HEK293T (cell line): ENCODE measurements at regions not wholly inside any gene's neighbourhood (a gene's known extent, or its start where the extent isn't known, plus 50 kb on each side); places are given as distances from the start of the nearest gene placed in this dataset.

Experiments used
- ELF4 ChIP-seq: fragments of 450-650 bp; IDR thresholded peaks from 2 replicates; pipeline ENCODE4 v1.6.1; 2017; ENCODE audit warnings: antibody characterized with exemption
- SP1 ChIP-seq: fragments of 450-650 bp; IDR thresholded peaks from 2 replicates; pipeline ENCODE4 v1.6.1; 2017
- TARDBP ChIP-seq: fragments of 450-650 bp; IDR thresholded peaks from 2 replicates; pipeline ENCODE4 v1.6.1; 2016

DNA sequence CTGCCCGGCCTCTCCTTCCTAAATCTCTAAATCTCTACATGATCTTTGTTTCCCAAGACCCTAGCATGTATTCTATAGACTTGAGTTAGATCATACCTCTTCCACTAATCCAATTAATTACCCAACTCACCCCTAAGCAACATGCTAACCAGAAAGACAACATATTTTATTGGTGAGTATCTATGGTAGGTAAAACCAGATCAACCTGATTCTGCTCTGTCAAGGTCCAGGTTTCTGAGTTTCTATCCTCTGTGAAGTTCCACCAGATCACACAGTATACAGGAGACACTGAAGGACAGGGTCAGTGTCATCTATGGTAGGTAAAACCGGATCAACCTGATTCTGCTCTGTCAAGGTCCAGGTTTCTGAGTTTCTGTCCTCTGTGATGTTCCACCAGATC, 363.2 kb upstream of the MARCKS start:
- TF ChIP-seq SP1, result no peak
- TF ChIP-seq ELF4, result no peak
- no peak for TF ChIP-seq TARDBP
